ENCODE measurements at regions not wholly inside any gene's neighbourhood (a gene's known extent, or its start where the extent isn't known, plus 50 kb on each side); places are given as distances from the start of the nearest gene placed in this dataset.

- H3K27me3 Mint-ChIP-seq (ENCODE audit: insufficient read depth): 0 out of 2 replicates have a peak, but pooled peaks cover 2% of the 10 kb centered on the region
- no peak for TF ChIP-seq CTCF (IDR thresholded peaks at IDR 0.05)
Measured at GRCh38 chr13:105732806-105733529, 802.5 kb downstream of the EFNB2 start.

GRCh38 chr13:105725887-105726286 is 809.6 kb downstream of the EFNB2 start:
- Mint-ChIP-seq H3K27ac (no peak overlapping the region), H3K36me3 (ENCODE audit: low read depth) (no peaks in the 10 kb centered on the region), H3K4me3 (no peak overlapping the region), H3K9me3 (peaks cover 4% of the 10 kb centered on the region; the same call in 1 of the 2 replicates), H3K27me3 (ENCODE audit: insufficient read depth) (0 out of 2 replicates have a peak, but pooled peaks cover 2% of the 10 kb centered on the region), H3K4me1 (ENCODE audit: low read depth) (no peaks in the 10 kb centered on the region; the same call in 1 of the 2 replicates)
- no peak for TF ChIP-seq CTCF (IDR thresholded peaks at IDR 0.05)
- DNase-seq: no peak

More at GRCh38 chr13:105732806-105733529, 802.5 kb downstream of the EFNB2 start:
- peaks cover 4% of the 10 kb centered on the region; the same call in 1 of the 2 replicates for H3K9me3 Mint-ChIP-seq
- no peaks in the 10 kb centered on the region; the same call in 1 of the 2 replicates for H3K4me1 Mint-ChIP-seq (ENCODE audit: low read depth)
- H3K4me3 Mint-ChIP-seq: no peak overlapping the region
- no peak for DNase-seq
- H3K36me3 Mint-ChIP-seq (ENCODE audit: low read depth): no peaks in the 10 kb centered on the region
- no peak overlapping the region for H3K27ac Mint-ChIP-seq

- Mint-ChIP-seq H3K27ac (no peak overlapping the region), H3K27me3 (ENCODE audit: insufficient read depth) (no peaks in the 10 kb centered on the region), H3K36me3 (ENCODE audit: low read depth) (no peaks in the 10 kb centered on the region), H3K4me3 (no peak overlapping the region), H3K4me1 (ENCODE audit: low read depth) (no peaks in the 10 kb centered on the region; the same call in 1 of the 2 replicates), H3K9me3 (no peaks in the 10 kb centered on the region)
- no peak for DNase-seq
- TF ChIP-seq CTCF (IDR thresholded peaks at IDR 0.05): no peak
Measured at GRCh38 chr13:105721016-105721415, 814.4 kb downstream of the EFNB2 start.

GRCh38 chr13:105719859-105720258 is 815.6 kb downstream of the EFNB2 start:
- Mint-ChIP-seq H3K4me3 (no peak overlapping the region), H3K9me3 (no peaks in the 10 kb centered on the region), H3K4me1 (ENCODE audit: low read depth) (no peaks in the 10 kb centered on the region), H3K27ac (no peak overlapping the region), H3K36me3 (ENCODE audit: low read depth) (no peaks in the 10 kb centered on the region), H3K27me3 (ENCODE audit: insufficient read depth) (no peaks in the 10 kb centered on the region)
- DNase-seq: no peak
- no peak for TF ChIP-seq CTCF (IDR thresholded peaks at IDR 0.05)

- Mint-ChIP-seq H3K27ac (no peak overlapping the region), H3K9me3 (peaks cover 5% of the 10 kb centered on the region; the same call in 1 of the 2 replicates), H3K27me3 (ENCODE audit: insufficient read depth) (no peaks in the 10 kb centered on the region), H3K4me1 (ENCODE audit: low read depth) (no peaks in the 10 kb centered on the region), H3K4me3 (no peak overlapping the region), H3K36me3 (ENCODE audit: low read depth) (no peaks in the 10 kb centered on the region)
- TF ChIP-seq CTCF (IDR thresholded peaks at IDR 0.05): no peak
- DNase-seq: no peak
Measured at GRCh38 chr13:105709181-105709580, 826.3 kb downstream of the EFNB2 start.
